GM23248 (cell line): ENCODE measurements at regions not wholly inside any gene's neighbourhood (a gene's known extent, or its start where the extent isn't known, plus 50 kb on each side); places are given as distances from the start of the nearest gene placed in this dataset.

Experiments
- EZH2 ChIP-seq: fragments of 200-600 bp; sonication (generic); IDR thresholded peaks from 2 replicates; pipeline ENCODE4 v1.6.1; 2018; ENCODE audit warnings: antibody characterized with exemption, mild to moderate bottlenecking; ENCODE audit not compliant: insufficient read depth, poor library complexity, severe bottlenecking
- EZH2phosphoT487 ChIP-seq: fragments of 200-600 bp; sonication (generic); IDR thresholded peaks from 2 replicates; pipeline ENCODE4 v1.6.1; 2018; ENCODE audit warnings: antibody characterized with exemption, moderate library complexity, mild to moderate bottlenecking, low read depth; ENCODE audit not compliant: insufficient read depth

- no peak for TF ChIP-seq EZH2phosphoT487
- no peak for TF ChIP-seq EZH2
Measured at GRCh38 chr11:134512571-134513538, 100.8 kb upstream of the B3GAT1 start.
